Endodermal cell (in vitro differentiated cells): ENCODE measurements at regions not wholly inside any gene's neighbourhood (a gene's known extent, or its start where the extent isn't known, plus 50 kb on each side); places are given as distances from the start of the nearest gene placed in this dataset.

ENCODE experiments used
- DNase-seq: peaks from one replicate; pipeline ENCODE4 v3.0.0-alpha.2; 2017
- H3K27ac ChIP-seq: 2 replicates; pipeline ENCODE4 v1.5.1; 2013; ENCODE audit warnings: mild to moderate bottlenecking, low read depth, low read length, moderate library complexity
- H3K27me3 ChIP-seq: 2 replicates; pipeline ENCODE4 v1.6.1; 2013; ENCODE audit warnings: mild to moderate bottlenecking, low read length, moderate library complexity; ENCODE audit not compliant: insufficient read depth, control insufficient read depth, poor library complexity, severe bottlenecking
- H3K36me3 ChIP-seq: 2 replicates; pipeline ENCODE4 v1.7.0; 2013; ENCODE audit warnings: mild to moderate bottlenecking, low read length, moderate library complexity; ENCODE audit not compliant: control insufficient read depth, insufficient read depth
- H3K4me1 ChIP-seq: one replicate; pipeline ENCODE4 v1.7.0; 2013; ENCODE audit warnings: low read length; ENCODE audit not compliant: control insufficient read depth, insufficient read depth
- H3K4me3 ChIP-seq: 2 replicates; pipeline ENCODE4 v1.5.1; 2013; ENCODE audit warnings: mild to moderate bottlenecking, low read length, moderate library complexity
- H3K9ac ChIP-seq: 2 replicates; pipeline ENCODE4 v1.6.1; 2013; ENCODE audit warnings: mild to moderate bottlenecking, low read length, moderate library complexity; ENCODE audit not compliant: poor library complexity, severe bottlenecking; ENCODE audit errors: extremely low read depth
- H3K9me3 ChIP-seq: 2 replicates; pipeline ENCODE4 v1.6.1; 2013; ENCODE audit warnings: mild to moderate bottlenecking, low read length, moderate library complexity; ENCODE audit not compliant: control insufficient read depth
- H3K27ac Mint-ChIP-seq: 2 replicates; pipeline ENCODE4 v1.8.0; 2020; ENCODE audit warnings: mixed read lengths
- H3K27me3 Mint-ChIP-seq: 2 replicates; pipeline ENCODE4 v1.8.0; 2021; ENCODE audit warnings: mild to moderate bottlenecking, mixed read lengths; ENCODE audit not compliant: insufficient read depth
- H3K36me3 Mint-ChIP-seq: 2 replicates; pipeline ENCODE4 v1.8.0; 2020; ENCODE audit warnings: low read depth, mixed read lengths
- H3K4me1 Mint-ChIP-seq: 2 replicates; pipeline ENCODE4 v1.8.0; 2020; ENCODE audit warnings: mixed read lengths
- H3K4me3 Mint-ChIP-seq: 2 replicates; pipeline ENCODE4 v1.8.0; 2020; ENCODE audit warnings: mild to moderate bottlenecking, moderate library complexity, mixed read lengths
- H3K9me3 Mint-ChIP-seq: 2 replicates; pipeline ENCODE4 v1.8.0; 2020; ENCODE audit warnings: mild to moderate bottlenecking, mixed read lengths
- CTCF ChIP-seq: fragments of 200-600 bp; sonication (generic); conservative IDR thresholded peaks from 2 replicates; pipeline ENCODE4 v1.5.0; 2021; ENCODE audit warnings: antibody characterized with exemption, mild to moderate bottlenecking
- WGBS, 2 experiments: methylation state at CpG; one replicate each; pipeline versions ENCODE4 v1.1.5 to v1.1.7; 2013; ENCODE audit warnings: missing lambda C conversion rate in 2 of 2, mixed read lengths in 1 of 2; ENCODE audit not compliant: insufficient coverage in 1 of 2, insufficient read length in 1 of 2; 5-methylcytosine and 5-hydroxymethylcytosine counted together

GRCh38 chr7:125218076-125218475 is 288.5 kb upstream of the POT1 start:
- no peak for DNase-seq
- no peak overlapping the region for H3K27ac Mint-ChIP-seq
- Histone ChIP-seq H3K4me1 (no peaks in the 10 kb centered on the region), H3K4me3 (no peak overlapping the region), H3K9me3 (peaks cover 33% of the 10 kb centered on the region), H3K27ac (no peak overlapping the region), H3K36me3 (no peaks in the 10 kb centered on the region), H3K27me3 (no peaks in the 10 kb centered on the region), H3K9ac (no peak overlapping the region)
- H3K36me3 Mint-ChIP-seq = peaks cover 27% of the 10 kb centered on the region
- TF ChIP-seq CTCF = no peak
- WGBS, 2 experiments = 60% methylated on average over 1 of the region's 2 CpGs; no CpG with 5 or more reads in 1 of the 2 experiments
- H3K4me3 Mint-ChIP-seq = no peak overlapping the region
- H3K27me3 Mint-ChIP-seq = no peaks in the 10 kb centered on the region
- peaks cover 16% of the 10 kb centered on the region for H3K9me3 Mint-ChIP-seq
- peaks cover 21% of the 10 kb centered on the region for H3K4me1 Mint-ChIP-seq

DNA sequence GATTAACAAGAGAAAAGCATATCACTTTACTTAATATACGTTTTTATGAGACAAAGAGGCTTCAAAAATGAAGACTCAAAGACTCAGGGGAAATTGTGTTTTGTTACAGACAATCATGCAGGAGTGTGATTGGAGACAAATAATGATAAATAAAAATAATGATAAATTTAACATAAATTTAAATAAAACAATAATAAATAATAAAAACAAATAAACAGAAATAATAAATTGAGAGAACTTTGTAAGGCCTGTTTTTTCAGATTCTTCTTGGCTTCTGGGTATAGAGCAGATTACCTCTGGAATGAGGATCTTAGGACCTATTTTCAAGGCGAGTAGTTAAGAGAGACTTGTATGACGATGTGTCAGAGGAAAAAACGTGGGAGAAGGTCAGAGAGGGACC is 271.4 kb upstream of the POT1 start:
- Mint-ChIP-seq H3K4me3 (no peak overlapping the region), H3K9me3 (no peaks in the 10 kb centered on the region), H3K27ac (no peak overlapping the region), H3K27me3 (no peaks in the 10 kb centered on the region), H3K36me3 (peaks cover 21% of the 10 kb centered on the region), H3K4me1 (no peaks in the 10 kb centered on the region)
- TF ChIP-seq CTCF = no peak
- H3K4me3 ChIP-seq = no peak overlapping the region
- H3K27me3 ChIP-seq = no peaks in the 10 kb centered on the region
- H3K9me3 ChIP-seq = no peaks in the 10 kb centered on the region
- no peak overlapping the region for H3K27ac ChIP-seq
- WGBS, 2 experiments = 93% methylated on average over 2 to 4 of the region's 4 CpGs
- no peaks in the 10 kb centered on the region for H3K36me3 ChIP-seq
- H3K4me1 ChIP-seq = no peaks in the 10 kb centered on the region
- DNase-seq = no peak
- H3K9ac ChIP-seq = no peak overlapping the region

GRCh38 chr7:125197731-125198393 is 268.2 kb upstream of the POT1 start:
- Mint-ChIP-seq H3K27ac (no peak overlapping the region), H3K4me1 (no peaks in the 10 kb centered on the region)

More at GRCh38 chr7:125197731-125198393, 268.2 kb upstream of the POT1 start:
- no peak for TF ChIP-seq CTCF
- H3K9me3 ChIP-seq = peaks cover 10% of the 10 kb centered on the region
- no peaks in the 10 kb centered on the region for H3K27me3 ChIP-seq
- Mint-ChIP-seq H3K4me3 (no peak overlapping the region), H3K9me3 (peaks cover 16% of the 10 kb centered on the region), H3K36me3 (peaks cover 30% of the 10 kb centered on the region), H3K27me3 (no peaks in the 10 kb centered on the region)
- no peak overlapping the region for H3K27ac ChIP-seq
- no peak overlapping the region for H3K4me3 ChIP-seq
- DNase-seq = no peak
- H3K36me3 ChIP-seq = no peaks in the 10 kb centered on the region
- H3K4me1 ChIP-seq = no peaks in the 10 kb centered on the region
- H3K9ac ChIP-seq = no peak overlapping the region
- 92 to 100% methylated on average over 2 to 6 of the region's 6 CpGs for WGBS, 2 experiments
